Astrocyte (in vitro differentiated cells and primary cell): ENCODE measurements at regions not wholly inside any gene's neighbourhood (a gene's known extent, or its start where the extent isn't known, plus 50 kb on each side); places are given as distances from the start of the nearest gene placed in this dataset.

Experiments
- DNase-seq: peaks from one replicate; pipeline ENCODE4 v3.0.0-alpha.2; 2010; ENCODE audit warnings: low read depth
- FAIRE-seq: peaks from 2 replicates; lab custom pipeline; 2011; peaks lifted over from hg19 to GRCh38; lab: Jason Lieb, UNC
- H2AFZ ChIP-seq: 2 replicates; pipeline ENCODE4 v1.6.0; 2012; ENCODE audit warnings: low read depth, low read length, inconsistent platforms
- H3K27ac ChIP-seq: 2 replicates; pipeline ENCODE4 v1.5.1; 2011; ENCODE audit warnings: low read depth, low read length, inconsistent platforms
- H3K27me3 ChIP-seq: 2 replicates; pipeline ENCODE4 v1.6.0; 2011; ENCODE audit warnings: low read length, inconsistent platforms; ENCODE audit not compliant: insufficient read depth
- H3K36me3 ChIP-seq: 2 replicates; pipeline ENCODE4 v1.5.1; 2011; ENCODE audit warnings: low read length, inconsistent platforms; ENCODE audit not compliant: insufficient read depth
- H3K4me1 ChIP-seq: 2 replicates; pipeline ENCODE4 v1.5.1; 2011; ENCODE audit warnings: low read length, inconsistent platforms; ENCODE audit not compliant: insufficient read depth
- H3K4me2 ChIP-seq: 2 replicates; pipeline ENCODE4 v1.6.0; 2012; ENCODE audit warnings: low read length, inconsistent platforms
- H3K4me3 ChIP-seq: 2 replicates; pipeline ENCODE4 v1.5.1; 2011; ENCODE audit warnings: low read depth, mild to moderate bottlenecking, low read length, inconsistent platforms; ENCODE audit not compliant: insufficient read depth
- H3K79me2 ChIP-seq: 2 replicates; pipeline ENCODE4 v1.6.0; 2012; ENCODE audit warnings: mild to moderate bottlenecking, low read length, inconsistent platforms; ENCODE audit not compliant: insufficient read depth
- H3K9ac ChIP-seq: 2 replicates; pipeline ENCODE4 v1.6.0; 2012; ENCODE audit warnings: mild to moderate bottlenecking, low read length, inconsistent platforms
- H3K9me3 ChIP-seq: 2 replicates; pipeline ENCODE4 v1.5.1; 2012; ENCODE audit warnings: low read depth, mild to moderate bottlenecking, low read length, inconsistent platforms; ENCODE audit not compliant: insufficient read depth
- H4K20me1 ChIP-seq: 2 replicates; pipeline ENCODE4 v1.6.0; 2012; ENCODE audit warnings: low read length, inconsistent platforms; ENCODE audit not compliant: insufficient read depth
- H3K27ac Mint-ChIP-seq: one replicate; pipeline ENCODE4 v1.8.0; 2021; ENCODE audit warnings: mild to moderate bottlenecking, mixed read lengths; ENCODE audit not compliant: unreplicated experiment
- H3K27me3 Mint-ChIP-seq: one replicate; pipeline ENCODE4 v1.8.0; 2021; ENCODE audit warnings: low read depth, mixed read lengths; ENCODE audit not compliant: unreplicated experiment
- H3K36me3 Mint-ChIP-seq: one replicate; pipeline ENCODE4 v1.8.0; 2021; ENCODE audit warnings: low read depth, mixed read lengths; ENCODE audit not compliant: unreplicated experiment
- H3K4me1 Mint-ChIP-seq: one replicate; pipeline ENCODE4 v1.8.0; 2021; ENCODE audit warnings: low read depth, mixed read lengths; ENCODE audit not compliant: unreplicated experiment
- H3K4me3 Mint-ChIP-seq: one replicate; pipeline ENCODE4 v1.8.0; 2021; ENCODE audit warnings: mild to moderate bottlenecking, moderate library complexity, mixed read lengths; ENCODE audit not compliant: unreplicated experiment
- H3K9me3 Mint-ChIP-seq: one replicate; pipeline ENCODE4 v1.8.0; 2021; ENCODE audit warnings: mild to moderate bottlenecking, mixed read lengths; ENCODE audit not compliant: unreplicated experiment
- CTCF ChIP-seq: IDR thresholded peaks from 2 replicates; pipeline ENCODE4 v1.5.1; 2011; ENCODE audit warnings: low read depth, mild to moderate bottlenecking, inconsistent platforms, low read length, moderate library complexity; ENCODE audit not compliant: insufficient read depth
- EZH2 ChIP-seq: IDR thresholded peaks from 2 replicates; pipeline ENCODE4 v1.6.1; 2012; ENCODE audit warnings: mild to moderate bottlenecking, low read length, inconsistent platforms; ENCODE audit not compliant: insufficient read depth

GRCh38 chr10:59577984-59578383 is 131.7 kb downstream of the SLC16A9 start:
- no peak for DNase-seq
- FAIRE-seq, result no peak
- Mint-ChIP-seq H3K27ac (no peak overlapping the region), H3K27me3 (no peaks in the 10 kb centered on the region), H3K36me3 (no peaks in the 10 kb centered on the region), H3K4me3 (no peak overlapping the region), H3K4me1 (peaks cover 22% of the 10 kb centered on the region), H3K9me3 (no peaks in the 10 kb centered on the region)
- no peak overlapping the region for H3K4me2 ChIP-seq
- H3K79me2 ChIP-seq, result no peaks in the 10 kb centered on the region
- no peaks in the 10 kb centered on the region for H4K20me1 ChIP-seq
- no peaks in the 10 kb centered on the region for H3K4me1 ChIP-seq
- no peak overlapping the region for H3K27ac ChIP-seq
- H3K9me3 ChIP-seq, result no peaks in the 10 kb centered on the region
- no peak overlapping the region for H3K4me3 ChIP-seq
- H3K27me3 ChIP-seq, result no peaks in the 10 kb centered on the region
- no peak overlapping the region for H3K9ac ChIP-seq
- TF ChIP-seq EZH2, result no peak
- no peak for TF ChIP-seq CTCF
- H2AFZ ChIP-seq, result no peak overlapping the region
- no peaks in the 10 kb centered on the region for H3K36me3 ChIP-seq

GRCh38 chr10:59575269-59575668 is 134.4 kb downstream of the SLC16A9 start:
- TF ChIP-seq EZH2 (no peak), CTCF (no peak)
- Histone ChIP-seq H3K79me2 (no peaks in the 10 kb centered on the region), H3K4me2 (no peak overlapping the region), H4K20me1 (no peaks in the 10 kb centered on the region), H3K9me3 (no peaks in the 10 kb centered on the region), H3K4me3 (no peak overlapping the region), H2AFZ (no peak overlapping the region), H3K27ac (no peak overlapping the region), H3K4me1 (no peaks in the 10 kb centered on the region), H3K9ac (no peak overlapping the region), H3K36me3 (no peaks in the 10 kb centered on the region), H3K27me3 (peaks cover 4% of the 10 kb centered on the region)
- no peak for FAIRE-seq
- no peak for DNase-seq
- H3K27ac Mint-ChIP-seq, result no peak overlapping the region
- H3K27me3 Mint-ChIP-seq, result peaks cover 3% of the 10 kb centered on the region
- H3K4me1 Mint-ChIP-seq, result peaks cover 17% of the 10 kb centered on the region
- no peaks in the 10 kb centered on the region for H3K9me3 Mint-ChIP-seq
- no peaks in the 10 kb centered on the region for H3K36me3 Mint-ChIP-seq
- H3K4me3 Mint-ChIP-seq, result no peak overlapping the region

- H3K79me2 ChIP-seq, result no peaks in the 10 kb centered on the region
- H3K27ac Mint-ChIP-seq, result no peak overlapping the region
- H3K4me3 Mint-ChIP-seq, result no peak overlapping the region
- H3K4me1 Mint-ChIP-seq, result peaks cover 7% of the 10 kb centered on the region
- no peaks in the 10 kb centered on the region for H3K9me3 ChIP-seq
- no peak overlapping the region for H2AFZ ChIP-seq
- H3K4me3 ChIP-seq, result no peak overlapping the region
- no peak overlapping the region for H3K4me2 ChIP-seq
- no peaks in the 10 kb centered on the region for H3K27me3 ChIP-seq
- H3K4me1 ChIP-seq, result no peaks in the 10 kb centered on the region
- DNase-seq (no peak), FAIRE-seq (no peak)
- no peaks in the 10 kb centered on the region for H3K27me3 Mint-ChIP-seq
- no peaks in the 10 kb centered on the region for H3K36me3 ChIP-seq
- H3K27ac ChIP-seq, result no peak overlapping the region
- no peaks in the 10 kb centered on the region for H3K36me3 Mint-ChIP-seq
- no peak for TF ChIP-seq CTCF
- no peak for TF ChIP-seq EZH2
- H4K20me1 ChIP-seq, result no peaks in the 10 kb centered on the region
- H3K9ac ChIP-seq, result no peak overlapping the region
- peaks cover 2% of the 10 kb centered on the region for H3K9me3 Mint-ChIP-seq
These were observed 146.1 kb downstream of the SLC16A9 start for GRCh38 chr10:59563531-59563930.
